ENCODE measurements at regions not wholly inside any gene's neighbourhood (a gene's known extent, or its start where the extent isn't known, plus 50 kb on each side); places are given as distances from the start of the nearest gene placed in this dataset.

GRCh38 chr3:99409961-99410360 lies 228.4 kb upstream of the COL8A1 start:
- no peak overlapping the region for H3K4me3 ChIP-seq (ENCODE audit: low read length)
- DNase-seq (ENCODE audit: low read depth), result peak; percentile 30
- no peak for TF ChIP-seq CTCF (conservative IDR thresholded peaks at IDR 0.05; ENCODE audit: low read length)

- TF ChIP-seq CTCF (conservative IDR thresholded peaks at IDR 0.05; ENCODE audit: low read length), result no peak
- DNase-seq (ENCODE audit: low read depth), result no peak
- H3K4me3 ChIP-seq (ENCODE audit: low read length), result no peak overlapping the region
These were observed 231.1 kb upstream of the COL8A1 start for GRCh38 chr3:99407257-99407656.

GRCh38 chr3:99402755-99403154 lies 235.6 kb upstream of the COL8A1 start:
- DNase-seq (ENCODE audit: low read depth), result no peak
- no peak for TF ChIP-seq CTCF (conservative IDR thresholded peaks at IDR 0.05; ENCODE audit: low read length)
- no peak overlapping the region for H3K4me3 ChIP-seq (ENCODE audit: low read length)

GRCh38 chr3:99400352-99400751 lies 238.0 kb upstream of the COL8A1 start:
- no peak for DNase-seq (ENCODE audit: low read depth)
- TF ChIP-seq CTCF (conservative IDR thresholded peaks at IDR 0.05; ENCODE audit: low read length), result no peak
- H3K4me3 ChIP-seq (ENCODE audit: low read length), result no peak overlapping the region

- TF ChIP-seq CTCF (conservative IDR thresholded peaks at IDR 0.05; ENCODE audit: low read length), result no peak
- no peak overlapping the region for H3K4me3 ChIP-seq (ENCODE audit: low read length)
- DNase-seq (ENCODE audit: low read depth), result peak; percentile 78
These were observed 241.6 kb upstream of the COL8A1 start for GRCh38 chr3:99396651-99397275.

GRCh38 chr3:99394831-99395778 lies 243.3 kb upstream of the COL8A1 start:
- TF ChIP-seq CTCF (conservative IDR thresholded peaks at IDR 0.05; ENCODE audit: low read length), result no peak
- peak; percentile 96 for DNase-seq (ENCODE audit: low read depth)
- no peak overlapping the region for H3K4me3 ChIP-seq (ENCODE audit: low read length)

- DNase-seq (ENCODE audit: low read depth), result peak; percentile 38
- H3K4me3 ChIP-seq (ENCODE audit: low read length), result no peak overlapping the region
- no peak for TF ChIP-seq CTCF (conservative IDR thresholded peaks at IDR 0.05; ENCODE audit: low read length)
These were observed 244.4 kb upstream of the COL8A1 start for GRCh38 chr3:99393961-99394360.

Data from AG10803 (cell line).